Esophagus squamous epithelium (tissue), 5 donors: ENCODE measurements at regions not wholly inside any gene's neighbourhood (a gene's known extent, or its start where the extent isn't known, plus 50 kb on each side); places are given as distances from the start of the nearest gene placed in this dataset.

Experiments
- DNase-seq: peaks from one replicate; lab custom pipeline; 2025; lab: John Stamatoyannopoulos, UW
- H3K27ac ChIP-seq, 4 donors: fragments of 200-600 bp; sonication (generic); one replicate each; pipeline ENCODE4 v1.5.1; 2016 to 2019; ENCODE audit warnings: mild to moderate bottlenecking in 1 of 4
- H3K27me3 ChIP-seq, 4 donors: fragments of 200-600 bp; sonication (generic); 1 replicate in 3 of 4; 2 replicates in 1 of 4; pipeline versions ENCODE4 v1.5.1 to v1.6.0; 2017 to 2021; ENCODE audit warnings: antibody characterized with exemption in 1 of 4
- H3K36me3 ChIP-seq, 3 donors: fragments of 200-600 bp; sonication (generic); one replicate each; pipeline ENCODE4 v1.5.1; 2016 to 2019
- H3K4me1 ChIP-seq, 3 donors: fragments of 200-600 bp; sonication (generic); one replicate each; pipeline ENCODE4 v1.5.1; 2017 to 2019
- H3K4me3 ChIP-seq, 4 donors: fragments of 200-600 bp; sonication (generic); 1 replicate in 3 of 4; 2 replicates in 1 of 4; pipeline ENCODE4 v1.5.1; 2016 to 2019; ENCODE audit warnings: mild to moderate bottlenecking in 2 of 4, moderate library complexity in 1 of 4
- H3K9me3 ChIP-seq, 3 donors: fragments of 200-600 bp; sonication (generic); one replicate each; pipeline ENCODE4 v1.5.1; 2016 to 2019
- POLR2A ChIP-seq, 4 donors: fragments of 450-650 bp; IDR thresholded peaks; one replicate each; pipeline ENCODE4 v1.6.1; 2017; ENCODE audit warnings: antibody characterized with exemption in 4 of 4, mild to moderate bottlenecking in 4 of 4, moderate library complexity in 3 of 4
- whole genome bisulfite sequencing, 2 donors: methylation state at CpG; one replicate each; pipeline ENCODE4 v1.1.5; 2018; 5-methylcytosine and 5-hydroxymethylcytosine counted together
- intact Hi-C: fragments of 100-400 bp; cut with DNase I; formaldehyde crosslinking; loops from one replicate; pipeline ENCODE4 v1.15.0; 2022
- TF ChIP-seq, protein P1 (sequence below), 6 experiments: fragments of 450-650 bp in 4 of 6; fragments of 200-600 bp in 2 of 6; sonication (generic) in 2 of 6; IDR thresholded peaks; one replicate each; pipeline ENCODE4 v1.5.1; 2016 to 2019; ENCODE audit warnings: antibody characterized with exemption in 6 of 6, mild to moderate bottlenecking in 4 of 6, moderate library complexity in 4 of 6
- donor health status: DM: yes; HTN: yes; CAD: no.

DNA sequence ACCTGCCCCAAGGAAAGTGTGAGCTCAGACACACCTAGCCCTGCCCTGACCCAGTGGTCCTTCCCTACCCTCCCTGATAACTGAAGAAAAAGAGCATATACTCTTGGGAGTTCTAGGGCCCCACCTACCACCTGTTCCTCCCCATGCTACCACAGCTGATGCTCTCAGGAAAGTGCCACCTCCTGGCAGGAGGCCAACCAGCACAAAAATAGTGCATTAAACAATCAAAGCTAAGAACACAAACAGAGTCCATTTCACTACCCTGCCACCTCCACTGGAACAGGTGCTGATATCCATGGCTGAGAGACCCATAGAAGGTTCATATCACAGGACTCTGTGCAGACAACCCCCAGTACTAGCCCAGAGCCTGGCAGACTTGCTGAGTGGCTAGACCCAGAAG, 288.6 kb upstream of the PHF14 start:
- H3K27me3 ChIP-seq, result no peaks in the 10 kb centered on the region
- H3K27ac ChIP-seq, result no peak overlapping the region
- TF ChIP-seq, protein P1, sequence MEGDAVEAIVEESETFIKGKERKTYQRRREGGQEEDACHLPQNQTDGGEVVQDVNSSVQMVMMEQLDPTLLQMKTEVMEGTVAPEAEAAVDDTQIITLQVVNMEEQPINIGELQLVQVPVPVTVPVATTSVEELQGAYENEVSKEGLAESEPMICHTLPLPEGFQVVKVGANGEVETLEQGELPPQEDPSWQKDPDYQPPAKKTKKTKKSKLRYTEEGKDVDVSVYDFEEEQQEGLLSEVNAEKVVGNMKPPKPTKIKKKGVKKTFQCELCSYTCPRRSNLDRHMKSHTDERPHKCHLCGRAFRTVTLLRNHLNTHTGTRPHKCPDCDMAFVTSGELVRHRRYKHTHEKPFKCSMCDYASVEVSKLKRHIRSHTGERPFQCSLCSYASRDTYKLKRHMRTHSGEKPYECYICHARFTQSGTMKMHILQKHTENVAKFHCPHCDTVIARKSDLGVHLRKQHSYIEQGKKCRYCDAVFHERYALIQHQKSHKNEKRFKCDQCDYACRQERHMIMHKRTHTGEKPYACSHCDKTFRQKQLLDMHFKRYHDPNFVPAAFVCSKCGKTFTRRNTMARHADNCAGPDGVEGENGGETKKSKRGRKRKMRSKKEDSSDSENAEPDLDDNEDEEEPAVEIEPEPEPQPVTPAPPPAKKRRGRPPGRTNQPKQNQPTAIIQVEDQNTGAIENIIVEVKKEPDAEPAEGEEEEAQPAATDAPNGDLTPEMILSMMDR (IDR thresholded peaks at IDR 0.05), result no peak
- no peak for TF ChIP-seq POLR2A (IDR thresholded peaks at IDR 0.05)
- H3K36me3 ChIP-seq, result no peaks in the 10 kb centered on the region
- no peaks in the 10 kb centered on the region for H3K9me3 ChIP-seq
- intact Hi-C loops, result no loop called here
- H3K4me3 ChIP-seq, result no peak overlapping the region
- DNase-seq, result no peak
- H3K4me1 ChIP-seq, result no peaks in the 10 kb centered on the region

DNA sequence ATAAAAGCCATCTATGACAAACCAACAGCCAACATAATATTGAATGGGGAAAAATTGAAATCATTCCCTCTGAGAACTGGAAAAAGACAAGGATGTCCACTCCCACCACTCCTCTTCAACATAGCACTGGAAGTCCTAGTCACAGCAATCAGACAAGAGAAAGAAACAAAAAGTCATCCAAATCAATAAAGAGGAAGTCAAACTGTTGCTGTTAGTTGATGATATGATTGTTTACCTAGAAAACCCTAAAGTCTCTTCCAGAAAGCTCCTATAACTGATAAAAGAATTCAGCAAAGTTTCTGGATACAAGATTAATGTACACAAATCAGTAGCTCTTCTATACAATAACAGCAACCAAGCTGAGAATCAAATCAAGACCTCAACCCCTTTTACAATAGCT, 285.1 kb upstream of the PHF14 start:
- H3K27ac ChIP-seq, result no peak overlapping the region
- intact Hi-C loops, result no loop called here
- H3K4me1 ChIP-seq, result no peaks in the 10 kb centered on the region
- H3K36me3 ChIP-seq, result no peaks in the 10 kb centered on the region
- H3K4me3 ChIP-seq, result no peak overlapping the region
- no peaks in the 10 kb centered on the region for H3K27me3 ChIP-seq
- H3K9me3 ChIP-seq, result no peaks in the 10 kb centered on the region
- no peak for TF ChIP-seq POLR2A (IDR thresholded peaks at IDR 0.05)
- TF ChIP-seq, protein P1 (IDR thresholded peaks at IDR 0.05), result no peak
- no peak for DNase-seq

DNA sequence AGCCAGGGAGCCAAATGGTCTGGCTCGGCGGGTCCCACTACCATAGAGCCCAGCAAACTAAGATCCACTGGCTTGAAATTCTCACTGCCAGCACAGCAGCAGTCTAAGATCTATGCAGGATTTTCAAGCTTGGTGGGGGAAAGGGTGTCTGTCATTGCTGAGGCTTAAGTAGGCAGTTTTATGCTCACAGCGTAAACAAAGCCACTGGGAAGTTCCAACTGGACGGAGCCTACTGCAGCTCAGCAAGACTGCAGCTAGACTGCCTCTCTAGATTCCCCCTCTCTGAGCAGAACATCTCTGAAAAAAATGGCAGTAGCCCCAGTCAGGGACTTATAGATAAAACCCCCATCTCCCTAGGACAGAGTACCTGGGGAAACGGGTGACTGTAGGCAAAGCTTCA, 277.6 kb upstream of the PHF14 start:
- no peaks in the 10 kb centered on the region for H3K27me3 ChIP-seq
- H3K4me1 ChIP-seq, result no peaks in the 10 kb centered on the region
- no peak overlapping the region for H3K27ac ChIP-seq
- H3K9me3 ChIP-seq, result peaks cover 0 to 13% (median 0%) of the 10 kb centered on the region in 3 donors
- H3K36me3 ChIP-seq, result no peaks in the 10 kb centered on the region
- TF ChIP-seq, protein P1 (IDR thresholded peaks at IDR 0.05), result no peak
- TF ChIP-seq POLR2A (IDR thresholded peaks at IDR 0.05), result no peak
- H3K4me3 ChIP-seq, result no peak overlapping the region
- intact Hi-C loops, result no loop called here
- no peak for DNase-seq
- WGBS, 2 donors, result 67 to 83% methylated on average over 1 to 2 of the region's 5 CpGs

DNA sequence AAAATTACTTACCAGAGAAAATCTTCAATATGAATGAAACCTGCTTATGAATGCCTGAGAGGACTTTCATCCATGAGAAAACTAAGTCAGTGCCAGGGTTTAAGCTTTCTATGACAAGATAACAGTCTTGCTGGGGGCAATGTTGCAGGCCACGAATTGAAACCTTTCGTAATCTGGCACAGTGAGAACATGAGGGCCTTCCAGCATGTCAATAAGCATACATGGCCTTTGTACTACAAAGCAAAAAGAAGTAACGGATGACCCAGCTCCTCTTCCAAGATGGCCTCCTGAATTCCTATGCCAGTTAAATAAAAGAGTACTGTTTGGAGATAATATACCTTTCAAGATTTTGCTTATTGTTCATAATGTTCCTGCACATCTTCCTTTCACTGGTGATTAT, 270.6 kb upstream of the PHF14 start:
- H3K27ac ChIP-seq, result no peak overlapping the region
- H3K27me3 ChIP-seq, result no peaks in the 10 kb centered on the region
- intact Hi-C loops, result no loop called here
- H3K4me3 ChIP-seq, result no peak overlapping the region
- no peaks in the 10 kb centered on the region for H3K36me3 ChIP-seq
- DNase-seq, result no peak
- no peaks in the 10 kb centered on the region for H3K4me1 ChIP-seq
- H3K9me3 ChIP-seq, result peaks cover 0 to 8% (median 0%) of the 10 kb centered on the region in 3 donors
- TF ChIP-seq, protein P1 (IDR thresholded peaks at IDR 0.05), result no peak
- no peak for TF ChIP-seq POLR2A (IDR thresholded peaks at IDR 0.05)
- 47 to 66% methylated on average over 3 of the region's 3 CpGs for WGBS, 2 donors

DNA sequence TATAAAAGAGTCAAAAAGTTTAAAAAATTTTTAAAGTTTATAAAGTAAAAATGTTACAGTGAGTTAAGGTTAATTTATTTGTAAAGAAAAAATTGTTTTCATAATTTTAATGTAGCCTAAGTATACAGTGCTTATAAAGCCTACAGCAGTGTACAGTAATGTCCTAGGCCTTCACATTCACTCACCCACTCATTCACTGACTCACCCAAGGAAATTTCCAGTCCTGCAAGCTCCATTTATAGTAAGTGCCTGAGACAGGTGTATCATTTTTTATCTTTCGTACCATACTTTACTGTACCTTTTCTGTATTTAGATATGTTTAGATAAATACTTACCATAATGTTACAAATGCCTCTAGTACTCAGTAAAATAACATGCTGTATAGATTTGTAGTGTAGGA, 269.7 kb upstream of the PHF14 start:
- TF ChIP-seq, protein P1 (IDR thresholded peaks at IDR 0.05), result no peak
- no peak for TF ChIP-seq POLR2A (IDR thresholded peaks at IDR 0.05)
- WGBS, 2 donors, result 78% methylated on average over 1 of the region's 1 CpG
- Histone ChIP-seq H3K36me3 (no peaks in the 10 kb centered on the region), H3K27me3 (no peaks in the 10 kb centered on the region), H3K9me3 (peaks cover 0 to 8% (median 0%) of the 10 kb centered on the region in 3 donors), H3K4me1 (no peaks in the 10 kb centered on the region), H3K27ac (no peak overlapping the region), H3K4me3 (no peak overlapping the region)
- intact Hi-C loops, result no loop called here
- DNase-seq, result no peak
